Mesenchymal stem cell (in vitro differentiated cells and primary cell): ENCODE measurements at regions not wholly inside any gene's neighbourhood (a gene's known extent, or its start where the extent isn't known, plus 50 kb on each side); places are given as distances from the start of the nearest gene placed in this dataset.
"Not testable (repeated sequence)": the region's sequence is repeated elsewhere in the genome, so short reads cannot be mapped to it uniquely, and the experiment has no call there.

Source experiments
- DNase-seq: peaks from one replicate; pipeline ENCODE4 v3.0.0-alpha.2; 2013
- H2AFZ ChIP-seq: one replicate; pipeline ENCODE4 v1.6.1; 2013; ENCODE audit warnings: low read depth, mild to moderate bottlenecking, control low read depth, inconsistent platforms, low read length, moderate library complexity
- H2AK5ac ChIP-seq: 2 replicates; pipeline ENCODE4 v1.6.1; 2013; ENCODE audit warnings: low read length, moderate library complexity, mild to moderate bottlenecking, inconsistent platforms; ENCODE audit not compliant: severe bottlenecking
- H2BK120ac ChIP-seq: one replicate; pipeline ENCODE4 v1.6.1; 2013; ENCODE audit warnings: low read depth, mild to moderate bottlenecking, inconsistent platforms, low read length, moderate library complexity
- H2BK12ac ChIP-seq, 2 experiments: one replicate each; pipeline ENCODE4 v1.6.1; 2013; ENCODE audit warnings: inconsistent platforms in 2 of 2, low read length in 2 of 2, mild to moderate bottlenecking in 2 of 2, moderate library complexity in 2 of 2, control low read depth in 1 of 2
- H2BK15ac ChIP-seq: one replicate; pipeline ENCODE4 v1.6.1; 2013; ENCODE audit warnings: mild to moderate bottlenecking, low read depth, inconsistent platforms; ENCODE audit not compliant: poor library complexity, severe bottlenecking
- H2BK5ac ChIP-seq: 2 replicates; pipeline ENCODE4 v1.6.1; 2013; ENCODE audit warnings: low read depth, mild to moderate bottlenecking, low read length, control low read depth, inconsistent platforms; ENCODE audit not compliant: poor library complexity, severe bottlenecking
- H3K14ac ChIP-seq, 2 experiments: one replicate each; pipeline ENCODE4 v1.6.1; 2013; ENCODE audit warnings: inconsistent platforms in 2 of 2, low read length in 2 of 2, control low read depth in 1 of 2, mild to moderate bottlenecking in 1 of 2, moderate library complexity in 1 of 2
- H3K18ac ChIP-seq, 2 experiments: one replicate each; pipeline ENCODE4 v1.6.1; 2013; ENCODE audit warnings: inconsistent platforms in 2 of 2, low read length in 2 of 2, control low read depth in 1 of 2, low read depth in 1 of 2, mild to moderate bottlenecking in 1 of 2
- H3K23ac ChIP-seq, 2 experiments: one replicate each; pipeline ENCODE4 v1.6.1; 2013; ENCODE audit warnings: inconsistent platforms in 2 of 2, low read length in 2 of 2, mild to moderate bottlenecking in 2 of 2, moderate library complexity in 2 of 2, control low read depth in 1 of 2
- H3K27ac ChIP-seq: 2 replicates; pipeline ENCODE4 v1.5.1; 2013; ENCODE audit warnings: mild to moderate bottlenecking, moderate library complexity, low read length, control low read depth, inconsistent platforms; ENCODE audit not compliant: poor library complexity, severe bottlenecking
- H3K27me3 ChIP-seq, 2 experiments: 2 replicates each; pipeline versions ENCODE4 v1.6.1 to v1.7.0; 2013; ENCODE audit warnings: low read length in 2 of 2, mild to moderate bottlenecking in 2 of 2, moderate library complexity in 2 of 2, control low read depth in 1 of 2, inconsistent platforms in 1 of 2; ENCODE audit not compliant: control insufficient read depth in 1 of 2, insufficient read depth in 1 of 2
- H3K36me3 ChIP-seq, 2 experiments: 2 replicates each; pipeline versions ENCODE4 v1.6.1 to v1.7.0; 2013; ENCODE audit warnings: low read length in 2 of 2, control low read depth in 1 of 2, inconsistent platforms in 1 of 2, low read depth in 1 of 2, mild to moderate bottlenecking in 1 of 2; ENCODE audit not compliant: insufficient read depth in 2 of 2, control insufficient read depth in 1 of 2
- H3K4ac ChIP-seq, 2 experiments: one replicate each; pipeline ENCODE4 v1.6.1; 2013; ENCODE audit warnings: inconsistent platforms in 2 of 2, low read length in 2 of 2, mild to moderate bottlenecking in 2 of 2, moderate library complexity in 2 of 2, control low read depth in 1 of 2, low read depth in 1 of 2
- H3K4me1 ChIP-seq: 2 replicates; pipeline ENCODE4 v1.6.1; 2013; ENCODE audit warnings: low read depth, low read length, control low read depth; ENCODE audit not compliant: control insufficient read depth, insufficient read depth
- H3K4me2 ChIP-seq: 2 replicates; pipeline ENCODE4 v1.6.1; 2013; ENCODE audit warnings: low read length, mild to moderate bottlenecking, inconsistent platforms; ENCODE audit not compliant: poor library complexity, severe bottlenecking
- H3K4me3 ChIP-seq, 2 experiments: 2 replicates each; pipeline versions ENCODE4 v1.5.1 to v1.7.0; 2013; ENCODE audit warnings: low read length in 2 of 2, mild to moderate bottlenecking in 2 of 2, control low read depth in 1 of 2, low read depth in 1 of 2; ENCODE audit not compliant: insufficient read depth in 1 of 2
- H3K79me1 ChIP-seq: replicated peaks from 2 replicates; pipeline ENCODE4 v1.6.1; 2013; ENCODE audit warnings: mild to moderate bottlenecking, control low read depth, low read length, inconsistent platforms; ENCODE audit not compliant: poor library complexity, severe bottlenecking
- H3K9ac ChIP-seq: 2 replicates; pipeline ENCODE4 v1.7.0; 2013; ENCODE audit warnings: mild to moderate bottlenecking, low read length, moderate library complexity
- H3K9me3 ChIP-seq: 2 replicates; pipeline ENCODE4 v1.7.0; 2013; ENCODE audit warnings: mild to moderate bottlenecking, low read length; ENCODE audit not compliant: control insufficient read depth
- H4K8ac ChIP-seq: one replicate; pipeline ENCODE4 v1.6.1; 2013; ENCODE audit warnings: inconsistent platforms, mild to moderate bottlenecking, low read length, moderate library complexity
- H4K91ac ChIP-seq: one replicate; pipeline ENCODE4 v1.6.1; 2013; ENCODE audit warnings: mild to moderate bottlenecking, low read length, inconsistent platforms
- WGBS: methylation state at CpG from one replicate; pipeline ENCODE4 v1.1.7; 2013; ENCODE audit warnings: mixed read lengths; 5-methylcytosine and 5-hydroxymethylcytosine counted together

GRCh38 chr19:56978023-56978565 lies 137.6 kb upstream of the PEG3 start:
- H3K18ac ChIP-seq, result no peak overlapping the region
- H2AK5ac ChIP-seq, result no peak overlapping the region
- H2BK5ac ChIP-seq, result no peak overlapping the region
- no peak overlapping the region for H4K8ac ChIP-seq
- no peaks in the 10 kb centered on the region for H3K4me1 ChIP-seq
- no peak overlapping the region for H2BK120ac ChIP-seq
- H2BK15ac ChIP-seq, result no peak overlapping the region
- H3K27ac ChIP-seq, result no peak overlapping the region
- H3K14ac ChIP-seq, result no peak overlapping the region
- H3K4me2 ChIP-seq, result no peak overlapping the region
- no peaks in the 10 kb centered on the region for H3K36me3 ChIP-seq
- no peak overlapping the region for H3K4me3 ChIP-seq
- no peak overlapping the region for H2BK12ac ChIP-seq
- 91% methylated on average over 15 of the region's 20 CpGs for WGBS
- H3K9ac ChIP-seq, result no peak overlapping the region
- no peaks in the 10 kb centered on the region for H3K27me3 ChIP-seq
- peaks cover 23% of the 10 kb centered on the region for H3K9me3 ChIP-seq
- no peak overlapping the region for H3K4ac ChIP-seq
- H3K23ac ChIP-seq, result no peak overlapping the region
- no peak overlapping the region for H2AFZ ChIP-seq
- no peaks in the 10 kb centered on the region for H3K79me1 ChIP-seq
- no peak overlapping the region for H4K91ac ChIP-seq
- DNase-seq, result no peak

- peaks cover 20% of the 10 kb centered on the region for H3K9me3 ChIP-seq
- not testable (repeated sequence) for H3K18ac ChIP-seq, H3K79me1 ChIP-seq, H3K36me3 ChIP-seq, H2BK12ac ChIP-seq, H3K4ac ChIP-seq, H4K91ac ChIP-seq, H2BK15ac ChIP-seq, H3K27me3 ChIP-seq, H2BK120ac ChIP-seq, H2BK5ac ChIP-seq, H3K9ac ChIP-seq, H3K4me3 ChIP-seq, H3K23ac ChIP-seq, H3K27ac ChIP-seq, H4K8ac ChIP-seq, H3K4me2 ChIP-seq, DNase-seq, H3K4me1 ChIP-seq, H2AFZ ChIP-seq, H3K14ac ChIP-seq, H2AK5ac ChIP-seq
- WGBS, result 66% methylated on average over 7 of the region's 7 CpGs
Measured at GRCh38 chr19:56980326-56980725, 139.5 kb upstream of the USP29 start.

GRCh38 chr19:56980906-56981305 lies 138.9 kb upstream of the USP29 start:
- Histone ChIP-seq H3K36me3 (no peaks in the 10 kb centered on the region), H3K14ac (no peak overlapping the region), H4K8ac (no peak overlapping the region), H2BK120ac (no peak overlapping the region), H3K4ac (no peak overlapping the region), H2AFZ (no peak overlapping the region), H3K4me3 (no peak overlapping the region), H2BK12ac (no peak overlapping the region), H4K91ac (no peak overlapping the region), H3K27me3 (no peaks in the 10 kb centered on the region), H3K18ac (no peak overlapping the region), H3K4me1 (no peaks in the 10 kb centered on the region), H3K9ac (no peak overlapping the region), H3K79me1 (no peaks in the 10 kb centered on the region), H2BK15ac (no peak overlapping the region), H2BK5ac (no peak overlapping the region), H2AK5ac (no peak overlapping the region), H3K27ac (no peak overlapping the region), H3K9me3 (peaks cover 22% of the 10 kb centered on the region), H3K23ac (no peak overlapping the region), H3K4me2 (no peak overlapping the region)
- 75% methylated on average over 15 of the region's 16 CpGs for WGBS
- no peak for DNase-seq

GRCh38 chr19:56981440-56981839 lies 138.3 kb upstream of the USP29 start:
- H2AK5ac ChIP-seq, H3K14ac ChIP-seq, H3K18ac ChIP-seq, H2BK120ac ChIP-seq, DNase-seq, H3K9ac ChIP-seq, H3K79me1 ChIP-seq, H2BK15ac ChIP-seq, H3K36me3 ChIP-seq, H4K8ac ChIP-seq, H2BK5ac ChIP-seq, H4K91ac ChIP-seq, H3K27me3 ChIP-seq, H3K23ac ChIP-seq, H3K27ac ChIP-seq, H2AFZ ChIP-seq, H2BK12ac ChIP-seq, H3K4ac ChIP-seq, H3K4me2 ChIP-seq, H3K4me3 ChIP-seq, H3K4me1 ChIP-seq: not testable (repeated sequence)
- H3K9me3 ChIP-seq, result peaks cover 27% of the 10 kb centered on the region
- WGBS, result 84% methylated on average over 9 of the region's 10 CpGs
